ENCODE measurements at regions not wholly inside any gene's neighbourhood (a gene's known extent, or its start where the extent isn't known, plus 50 kb on each side); places are given as distances from the start of the nearest gene placed in this dataset.

GRCh38 chr2:105977212-105977611 is 216.9 kb downstream of the UXS1 start:
- DNase-seq, result no peak
- H3F3A ChIP-seq (replicated peaks; ENCODE audit: insufficient read depth), result no peaks in the 10 kb centered on the region
- 31% methylated on average over 5 of the region's 5 CpGs for WGBS (ENCODE audit: low lambda C conversion rate)
- no peaks in the 10 kb centered on the region for H3K27me3 ChIP-seq (ENCODE audit: insufficient read depth)
- POLR2A ChIA-PET, result no interaction called here
- TF ChIP-seq USF1 (IDR thresholded peaks at IDR 0.05; ENCODE audit: borderline replicate concordance, low read depth) (no peak), PBX3 (IDR thresholded peaks at IDR 0.05) (no peak), ZBTB33 (IDR thresholded peaks at IDR 0.05; ENCODE audit: borderline replicate concordance, low read depth) (no peak), GABPA (IDR thresholded peaks at IDR 0.05; ENCODE audit: low read depth) (no peak), SMC3 (IDR thresholded peaks at IDR 0.05; ENCODE audit: low read depth, low read length) (no peak), RAD21 (IDR thresholded peaks at IDR 0.05; ENCODE audit: low read length) (no peak), RXRA (IDR thresholded peaks at IDR 0.05; ENCODE audit: borderline replicate concordance, low read depth) (no peak), MXI1 (IDR thresholded peaks at IDR 0.05; ENCODE audit: low read depth, low read length) (no peak)
- H3K9ac ChIP-seq, result no peak overlapping the region
- no peak overlapping the region for H2AFZ ChIP-seq (ENCODE audit: low read depth)
- no peaks in the 10 kb centered on the region for H3K36me3 ChIP-seq (replicated peaks in 1 of 2; ENCODE audit: control insufficient read depth in 1 of 2, insufficient read depth in 2 of 2, low read length in 1 of 2)
- H3K4me2 ChIP-seq, result no peak overlapping the region
- H4K20me1 ChIP-seq (ENCODE audit: insufficient read depth), result no peaks in the 10 kb centered on the region
- H3K9me2 ChIP-seq, result no peaks in the 10 kb centered on the region
- no peaks in the 10 kb centered on the region for H3K9me3 ChIP-seq
- no peaks in the 10 kb centered on the region for H3K79me2 ChIP-seq (ENCODE audit: insufficient read depth)
- no peak overlapping the region for H3K4me3 ChIP-seq (ENCODE audit: low read depth in 2 of 2, low read length in 1 of 2)
- CTCF ChIA-PET, result interaction anchor here (0.7 to 1.3 kb wide), 2 partner anchors 10 to 84 kb away, joined by 3 read pairs; no protein-coding TSS in a partner anchor
- no peaks in the 10 kb centered on the region for H3K4me1 ChIP-seq (ENCODE audit: control insufficient read depth in 1 of 2, insufficient read depth in 2 of 2, low read depth in 1 of 2, low read length in 1 of 2)
- no peak overlapping the region for H3K27ac ChIP-seq (ENCODE audit: low read depth in 2 of 2, low read length in 1 of 2)

- Histone ChIP-seq H3K27ac (ENCODE audit: low read depth in 2 of 2, low read length in 1 of 2) (no peak overlapping the region), H3K9ac (no peak overlapping the region), H3K9me2 (no peaks in the 10 kb centered on the region), H3K36me3 (replicated peaks in 1 of 2; ENCODE audit: control insufficient read depth in 1 of 2, insufficient read depth in 2 of 2, low read length in 1 of 2) (no peaks in the 10 kb centered on the region), H3F3A (replicated peaks; ENCODE audit: insufficient read depth) (no peaks in the 10 kb centered on the region), H3K4me1 (ENCODE audit: control insufficient read depth in 1 of 2, insufficient read depth in 2 of 2, low read depth in 1 of 2, low read length in 1 of 2) (no peaks in the 10 kb centered on the region), H3K4me3 (ENCODE audit: low read depth in 2 of 2, low read length in 1 of 2) (no peak overlapping the region), H4K20me1 (ENCODE audit: insufficient read depth) (no peaks in the 10 kb centered on the region), H2AFZ (ENCODE audit: low read depth) (no peak overlapping the region), H3K27me3 (ENCODE audit: insufficient read depth) (no peaks in the 10 kb centered on the region), H3K9me3 (no peaks in the 10 kb centered on the region), H3K4me2 (no peak overlapping the region), H3K79me2 (ENCODE audit: insufficient read depth) (no peaks in the 10 kb centered on the region)
- ChIA-PET CTCF (interaction anchor here (0.6 kb wide), 1 partner anchor 9 kb away, joined by 3 read pairs; no protein-coding TSS in a partner anchor), POLR2A (interaction anchor here (0.5 kb wide), 1 partner anchor 131 kb away, joined by 3 read pairs; no protein-coding TSS in a partner anchor)
- no peak for DNase-seq
- TF ChIP-seq TCF12 (IDR thresholded peaks at IDR 0.05), result no peak
- no peak for TF ChIP-seq FOXJ3 (CRISPR knock-in tag; IDR thresholded peaks at IDR 0.05)
- TF ChIP-seq MAX (IDR thresholded peaks at IDR 0.05; ENCODE audit: low read depth), result no peak
- TF ChIP-seq USF2 (IDR thresholded peaks at IDR 0.05; ENCODE audit: borderline replicate concordance, low read depth, low read length), result no peak
- TF ChIP-seq GABPA (IDR thresholded peaks at IDR 0.05; ENCODE audit: low read depth), result no peak
- no peak for TF ChIP-seq FOXM1 (IDR thresholded peaks at IDR 0.05; ENCODE audit: low read depth)
- no peak for TF ChIP-seq MEF2A (IDR thresholded peaks at IDR 0.05; ENCODE audit: borderline replicate concordance, low read depth)
- TF ChIP-seq RAD21 (IDR thresholded peaks at IDR 0.05; ENCODE audit: low read length), result no peak
- TF ChIP-seq ZBTB33 (IDR thresholded peaks at IDR 0.05; ENCODE audit: borderline replicate concordance, low read depth), result no peak
- TF ChIP-seq CHD2 (IDR thresholded peaks at IDR 0.05; ENCODE audit: low read length, partially characterized antibody), result no peak
- TF ChIP-seq REST (IDR thresholded peaks at IDR 0.05; ENCODE audit: low read depth, low read length), result no peak
- TF ChIP-seq JUND (IDR thresholded peaks at IDR 0.05), result no peak
Observed at GRCh38 chr2:105974812-105975211, 219.3 kb downstream of the UXS1 start.
